ENCODE measurements at regions not wholly inside any gene's neighbourhood (a gene's known extent, or its start where the extent isn't known, plus 50 kb on each side); places are given as distances from the start of the nearest gene placed in this dataset.
A peak's percentile ranks its signal among the peaks of the same experiment; 100 is the strongest.

GRCh38 chr13:72424059-72424458 is 303.4 kb downstream of the MZT1 start:
- Histone ChIP-seq H3K27me3 (ENCODE audit: insufficient read depth, poor library complexity, severe bottlenecking) (no peaks in the 10 kb centered on the region), H3K4me1 (ENCODE audit: insufficient read depth, poor library complexity, severe bottlenecking) (no peaks in the 10 kb centered on the region), H3K36me3 (ENCODE audit: low read depth) (no peaks in the 10 kb centered on the region), H3K9me3 (ENCODE audit: severe bottlenecking) (no peaks in the 10 kb centered on the region), H3K4me3 (ENCODE audit: severe bottlenecking) (no peak overlapping the region), H3K27ac (ENCODE audit: poor library complexity, severe bottlenecking) (no peak overlapping the region)
- DNase-seq (ENCODE audit: low spot score) (no peak), ATAC-seq (ENCODE audit: low read depth) (no peak)
- TF ChIP-seq CTCF (IDR thresholded peaks at IDR 0.05; ENCODE audit: poor library complexity, severe bottlenecking) = no peak

- TF ChIP-seq CTCF (IDR thresholded peaks at IDR 0.05; ENCODE audit: poor library complexity, severe bottlenecking) = no peak
- no peaks in the 10 kb centered on the region for H3K27me3 ChIP-seq (ENCODE audit: insufficient read depth, poor library complexity, severe bottlenecking)
- H3K4me1 ChIP-seq (ENCODE audit: insufficient read depth, poor library complexity, severe bottlenecking) = no peaks in the 10 kb centered on the region
- H3K36me3 ChIP-seq (ENCODE audit: low read depth) = no peaks in the 10 kb centered on the region
- H3K27ac ChIP-seq (ENCODE audit: poor library complexity, severe bottlenecking) = no peak overlapping the region
- H3K9me3 ChIP-seq (ENCODE audit: severe bottlenecking) = no peaks in the 10 kb centered on the region
- ATAC-seq (ENCODE audit: low read depth) (no peak), DNase-seq (ENCODE audit: low spot score) (no peak)
- no peak overlapping the region for H3K4me3 ChIP-seq (ENCODE audit: severe bottlenecking)
These were observed 311.6 kb downstream of the MZT1 start for GRCh38 chr13:72415817-72416216.

GRCh38 chr13:72412481-72412880 is 314.9 kb downstream of the MZT1 start:
- Histone ChIP-seq H3K4me3 (ENCODE audit: severe bottlenecking) (no peak overlapping the region), H3K4me1 (ENCODE audit: insufficient read depth, poor library complexity, severe bottlenecking) (no peaks in the 10 kb centered on the region), H3K27ac (ENCODE audit: poor library complexity, severe bottlenecking) (no peak overlapping the region), H3K27me3 (ENCODE audit: insufficient read depth, poor library complexity, severe bottlenecking) (no peaks in the 10 kb centered on the region), H3K9me3 (ENCODE audit: severe bottlenecking) (no peaks in the 10 kb centered on the region), H3K36me3 (ENCODE audit: low read depth) (no peaks in the 10 kb centered on the region)
- DNase-seq (ENCODE audit: low spot score) (no peak), ATAC-seq (ENCODE audit: low read depth) (no peak)
- TF ChIP-seq CTCF (IDR thresholded peaks at IDR 0.05; ENCODE audit: poor library complexity, severe bottlenecking) = no peak

GRCh38 chr13:72405441-72405840 is 322.0 kb downstream of the MZT1 start:
- no peak for ATAC-seq (ENCODE audit: low read depth)
- Histone ChIP-seq H3K4me1 (ENCODE audit: insufficient read depth, poor library complexity, severe bottlenecking) (peaks cover 9% of the 10 kb centered on the region), H3K9me3 (ENCODE audit: severe bottlenecking) (no peaks in the 10 kb centered on the region), H3K27ac (ENCODE audit: poor library complexity, severe bottlenecking) (no peak overlapping the region), H3K36me3 (ENCODE audit: low read depth) (no peaks in the 10 kb centered on the region), H3K27me3 (ENCODE audit: insufficient read depth, poor library complexity, severe bottlenecking) (no peaks in the 10 kb centered on the region), H3K4me3 (ENCODE audit: severe bottlenecking) (no peak overlapping the region)
- TF ChIP-seq CTCF (IDR thresholded peaks at IDR 0.05; ENCODE audit: poor library complexity, severe bottlenecking) = no peak
- no peak for DNase-seq (ENCODE audit: low spot score)

GRCh38 chr13:72403396-72404010 is 323.9 kb downstream of the MZT1 start:
- Histone ChIP-seq H3K9me3 (ENCODE audit: severe bottlenecking) (no peaks in the 10 kb centered on the region), H3K36me3 (ENCODE audit: low read depth) (no peaks in the 10 kb centered on the region), H3K4me3 (ENCODE audit: severe bottlenecking) (no peak overlapping the region), H3K4me1 (ENCODE audit: insufficient read depth, poor library complexity, severe bottlenecking) (peaks cover 9% of the 10 kb centered on the region), H3K27me3 (ENCODE audit: insufficient read depth, poor library complexity, severe bottlenecking) (no peaks in the 10 kb centered on the region), H3K27ac (ENCODE audit: poor library complexity, severe bottlenecking) (no peak overlapping the region)
- ATAC-seq (ENCODE audit: low read depth) (peak; percentile 67; the same call in 2 of the 3 replicates), DNase-seq (ENCODE audit: low spot score) (no peak)
- no peak for TF ChIP-seq CTCF (IDR thresholded peaks at IDR 0.05; ENCODE audit: poor library complexity, severe bottlenecking)
